Testis (tissue), 2 donors: ENCODE measurements at regions not wholly inside any gene's neighbourhood (a gene's known extent, or its start where the extent isn't known, plus 50 kb on each side); places are given as distances from the start of the nearest gene placed in this dataset.
A peak's percentile ranks its signal among the peaks of the same experiment; 100 is the strongest.

Experiments
- DNase-seq: peaks from one replicate; pipeline ENCODE4 v3.0.0-alpha.2; 2019
- H3K27ac ChIP-seq, 2 donors: fragments of 200-600 bp; sonication (generic); one replicate each; pipeline ENCODE4 v1.5.1; 2019
- H3K27me3 ChIP-seq: fragments of 200-600 bp; sonication (generic); one replicate; pipeline ENCODE4 v1.5.1; 2019
- H3K36me3 ChIP-seq: fragments of 200-600 bp; sonication (generic); one replicate; pipeline ENCODE4 v1.5.1; 2017; ENCODE audit warnings: low read depth; ENCODE audit errors: missing control alignments
- H3K4me1 ChIP-seq: fragments of 200-600 bp; sonication (generic); one replicate; pipeline ENCODE4 v1.5.1; 2019
- H3K4me3 ChIP-seq, 2 donors: fragments of 200-600 bp; sonication (generic); one replicate each; pipeline ENCODE4 v1.5.1; 2017 to 2019
- H3K9me3 ChIP-seq: fragments of 200-600 bp; sonication (generic); one replicate; pipeline ENCODE4 v1.5.1; 2017
- CTCF ChIP-seq, 3 experiments: fragments of 450-650 bp in 2 of 3; fragments of 200-600 bp in 1 of 3; sonication (generic) in 1 of 3; IDR thresholded peaks; one replicate each; pipeline ENCODE4 v1.5.1; 2016 to 2019; ENCODE audit warnings: antibody characterized with exemption in 3 of 3, mild to moderate bottlenecking in 2 of 3, moderate library complexity in 1 of 3
- POLR2A ChIP-seq: fragments of 450-650 bp; IDR thresholded peaks from one replicate; pipeline ENCODE4 v1.6.1; 2017; ENCODE audit warnings: antibody characterized with exemption, mild to moderate bottlenecking, moderate library complexity
- WGBS, 2 donors: methylation state at CpG; one replicate each; pipeline ENCODE4 v1.1.5; 2018; 5-methylcytosine and 5-hydroxymethylcytosine counted together
- intact Hi-C: fragments of 100-400 bp; cut with DNase I; formaldehyde crosslinking; loops from one replicate; pipeline ENCODE4 v1.15.1; 2023; ENCODE audit warnings: low total_unique reads

- no peak overlapping the region for H3K4me3 ChIP-seq
- intact Hi-C loops, result no loop called here
Observed at GRCh38 chr3:103991461-103992115, 1375.1 kb upstream of the ALCAM start.

GRCh38 chr3:103992469-103992868, 1374.2 kb upstream of the ALCAM start:
- 40 to 82% methylated on average over 2 to 5 of the region's 5 CpGs for WGBS, 2 donors

More at GRCh38 chr3:103991461-103992115, 1375.1 kb upstream of the ALCAM start:
- H3K4me1 ChIP-seq, result no peaks in the 10 kb centered on the region
- DNase-seq, result no peak
- 40 to 58% methylated on average over 10 of the region's 10 CpGs for WGBS, 2 donors
- H3K36me3 ChIP-seq, result no peaks in the 10 kb centered on the region
- no peaks in the 10 kb centered on the region for H3K27me3 ChIP-seq
- no peaks in the 10 kb centered on the region for H3K9me3 ChIP-seq
- H3K27ac ChIP-seq, result no peak overlapping the region
- no peak for TF ChIP-seq POLR2A
- peak in 2 of 3 experiments; percentile 31 to 34 for TF ChIP-seq CTCF (IDR thresholded peaks at IDR 0.05)

GRCh38 chr3:104004956-104005355, 1361.8 kb upstream of the ALCAM start:
- Histone ChIP-seq H3K36me3 (no peaks in the 10 kb centered on the region), H3K4me3 (no peak overlapping the region), H3K9me3 (no peaks in the 10 kb centered on the region), H3K27ac (no peak overlapping the region), H3K4me1 (no peaks in the 10 kb centered on the region), H3K27me3 (no peaks in the 10 kb centered on the region)
- intact Hi-C loops, result no loop called here
- TF ChIP-seq POLR2A (no peak), CTCF (IDR thresholded peaks at IDR 0.05) (no peak)
- 65 to 78% methylated on average over 1 of the region's 1 CpG for WGBS, 2 donors
- no peak for DNase-seq

More at GRCh38 chr3:103992469-103992868, 1374.2 kb upstream of the ALCAM start:
- Histone ChIP-seq H3K9me3 (no peaks in the 10 kb centered on the region), H3K27ac (no peak overlapping the region), H3K4me3 (no peak overlapping the region), H3K36me3 (no peaks in the 10 kb centered on the region), H3K27me3 (no peaks in the 10 kb centered on the region), H3K4me1 (no peaks in the 10 kb centered on the region)
- intact Hi-C loops, result no loop called here
- TF ChIP-seq CTCF (IDR thresholded peaks at IDR 0.05) (no peak), POLR2A (no peak)
- DNase-seq, result no peak

- 81 to 89% methylated on average over 1 of the region's 1 CpG for WGBS, 2 donors
Observed at GRCh38 chr3:104005815-104006214, 1360.9 kb upstream of the ALCAM start.

More at GRCh38 chr3:104005815-104006214, 1360.9 kb upstream of the ALCAM start:
- Histone ChIP-seq H3K4me3 (no peak overlapping the region), H3K27ac (no peak overlapping the region), H3K27me3 (no peaks in the 10 kb centered on the region), H3K36me3 (no peaks in the 10 kb centered on the region), H3K4me1 (no peaks in the 10 kb centered on the region), H3K9me3 (no peaks in the 10 kb centered on the region)
- intact Hi-C loops, result no loop called here
- no peak for DNase-seq
- no peak for TF ChIP-seq POLR2A
- no peak for TF ChIP-seq CTCF (IDR thresholded peaks at IDR 0.05)
